H1 (cell line): ENCODE measurements at regions not wholly inside any gene's neighbourhood (a gene's known extent, or its start where the extent isn't known, plus 50 kb on each side); places are given as distances from the start of the nearest gene placed in this dataset.

ENCODE experiments used
- CTCF ChIA-PET: fragments of 300-600 bp; sonication (Branson Sonifier 250); formaldehyde crosslinking; loops from one replicate; lab custom pipeline; 2021; ENCODE audit not compliant: partially characterized antibody; lab: Charles Lee
- POLR2A ChIA-PET: fragments of 300-600 bp; sonication (Branson Sonifier 250); formaldehyde crosslinking; loops from one replicate; lab custom pipeline; 2021; ENCODE audit warnings: inconsistent platforms; ENCODE audit not compliant: partially characterized antibody; lab: Charles Lee
- DNase-seq, 2 experiments: peaks; one replicate each; pipeline versions ENCODE4 v3.0.0 to v3.0.0-alpha.2; 2010 to 2022; ENCODE audit warnings: low spot score in 2 of 2, low read depth in 1 of 2, mixed read lengths in 1 of 2
- FAIRE-seq: peaks from 2 replicates; lab custom pipeline; 2011; peaks lifted over from hg19 to GRCh38; lab: Jason Lieb, UNC
- H2AFZ ChIP-seq: 2 replicates; pipeline ENCODE4 v1.8.1; 2012; ENCODE audit warnings: low read length, inconsistent platforms
- H2AK5ac ChIP-seq: 2 replicates; pipeline ENCODE4 v1.6.1; 2013; ENCODE audit warnings: low read depth, low read length
- H2BK120ac ChIP-seq: replicated peaks from 2 replicates; pipeline ENCODE3; 2013; ENCODE audit warnings: low read depth, low read length, inconsistent platforms
- H2BK12ac ChIP-seq: 2 replicates; pipeline ENCODE4 v1.6.1; 2013; ENCODE audit warnings: low read depth, low read length
- H2BK15ac ChIP-seq: 2 replicates; pipeline ENCODE4 v1.6.1; 2013; ENCODE audit warnings: low read length
- H2BK20ac ChIP-seq: 2 replicates; pipeline ENCODE4 v1.6.1; 2013; ENCODE audit warnings: low read length
- H2BK5ac ChIP-seq: 2 replicates; pipeline ENCODE4 v1.6.1; 2013; ENCODE audit warnings: low read depth, low read length
- H3K14ac ChIP-seq: 2 replicates; pipeline ENCODE4 v1.6.1; 2013; ENCODE audit warnings: inconsistent platforms; ENCODE audit not compliant: insufficient read length
- H3K18ac ChIP-seq: 2 replicates; pipeline ENCODE4 v1.6.1; 2013; ENCODE audit warnings: low read length; ENCODE audit errors: extremely low read depth
- H3K23ac ChIP-seq: 2 replicates; pipeline ENCODE4 v1.6.1; 2013; ENCODE audit warnings: inconsistent platforms; ENCODE audit not compliant: insufficient read length
- H3K23me2 ChIP-seq: 2 replicates; pipeline ENCODE4 v1.6.1; 2013; ENCODE audit warnings: low read depth, low read length
- H3K27ac ChIP-seq: 2 replicates; pipeline ENCODE4 v1.6.1; 2011; ENCODE audit warnings: low read depth, low read length, inconsistent platforms
- H3K27me3 ChIP-seq, 4 experiments: replicated peaks in 1 of 4; 1 replicate in 1 of 4; 2 replicates in 3 of 4; pipeline versions ENCODE4 v1.6.1 to v1.8.1; 2011 to 2013; ENCODE audit warnings: low read length in 3 of 4, mild to moderate bottlenecking in 3 of 4, inconsistent platforms in 2 of 4, mixed read lengths in 2 of 4, moderate library complexity in 1 of 4; ENCODE audit not compliant: control insufficient read depth in 3 of 4, insufficient read depth in 3 of 4; ENCODE audit errors: extremely low read depth in 1 of 4
- H3K36me3 ChIP-seq, 4 experiments: 2 replicates each; pipeline versions ENCODE4 v1.6.1 to v1.8.1; 2011 to 2013; ENCODE audit warnings: mild to moderate bottlenecking in 4 of 4, low read length in 3 of 4, moderate library complexity in 2 of 4, control low read depth in 1 of 4, inconsistent platforms in 1 of 4; ENCODE audit not compliant: insufficient read depth in 4 of 4, control insufficient read depth in 2 of 4
- H3K4ac ChIP-seq: replicated peaks from 2 replicates; pipeline ENCODE3; 2013; ENCODE audit warnings: low read length, low read depth, mixed read lengths, inconsistent platforms; ENCODE audit not compliant: insufficient read length
- H3K4me1 ChIP-seq, 4 experiments: replicated peaks in 1 of 4; 1 replicate in 1 of 4; 2 replicates in 3 of 4; pipeline versions ENCODE4 v1.6.1 to v1.8.1; 2011 to 2013; ENCODE audit warnings: low read length in 3 of 4, inconsistent platforms in 2 of 4, mixed read lengths in 1 of 4; ENCODE audit not compliant: insufficient read depth in 4 of 4, control insufficient read depth in 3 of 4
- H3K4me2 ChIP-seq, 2 experiments: 2 replicates each; pipeline versions ENCODE4 v1.6.1 to v1.8.1; 2011 to 2013; ENCODE audit warnings: low read depth in 2 of 2, low read length in 2 of 2, control low read depth in 1 of 2, inconsistent platforms in 1 of 2, mild to moderate bottlenecking in 1 of 2; ENCODE audit not compliant: insufficient read depth in 1 of 2
- H3K4me3 ChIP-seq, 4 experiments: fragments of 200-600, 300-600 bp in 1 of 4; sonication (generic), shearing (Covaris generic), sonication (Bioruptor Twin) in 1 of 4; 2 replicates each; pipeline versions ENCODE4 v1.5.1 to v1.8.1; 2011 to 2016; ENCODE audit warnings: low read length in 4 of 4, low read depth in 3 of 4, control low read depth in 2 of 4, inconsistent platforms in 2 of 4, mild to moderate bottlenecking in 2 of 4, mixed read lengths in 1 of 4, moderate library complexity in 1 of 4; ENCODE audit not compliant: insufficient read depth in 2 of 4; ENCODE audit errors: extremely low read depth in 1 of 4
- H3K56ac ChIP-seq: replicated peaks from 2 replicates; pipeline ENCODE3; 2013; ENCODE audit warnings: low read depth, mild to moderate bottlenecking, mixed read lengths, low read length, inconsistent platforms; ENCODE audit not compliant: insufficient read length
- H3K79me1 ChIP-seq: 2 replicates; pipeline ENCODE4 v1.6.1; 2013; ENCODE audit warnings: low read depth, low read length, control low read depth
- H3K79me2 ChIP-seq, 2 experiments: 2 replicates each; pipeline versions ENCODE4 v1.6.1 to v1.8.1; 2012 to 2013; ENCODE audit warnings: low read length in 2 of 2, mild to moderate bottlenecking in 2 of 2, inconsistent platforms in 1 of 2; ENCODE audit not compliant: insufficient read depth in 2 of 2, control insufficient read depth in 1 of 2
- H3K9ac ChIP-seq, 4 experiments: replicated peaks in 1 of 4; 1 replicate in 1 of 4; 2 replicates in 3 of 4; pipeline versions ENCODE4 v1.6.1 to v1.8.1; 2011 to 2013; ENCODE audit warnings: low read depth in 3 of 4, low read length in 3 of 4, control low read depth in 2 of 4, mild to moderate bottlenecking in 2 of 4, moderate library complexity in 2 of 4, inconsistent platforms in 1 of 4; ENCODE audit errors: extremely low read depth in 1 of 4
- H3K9me3 ChIP-seq, 2 experiments: 2 replicates each; pipeline versions ENCODE4 v1.6.1 to v1.8.1; 2012 to 2013; ENCODE audit warnings: mild to moderate bottlenecking in 2 of 2, moderate library complexity in 2 of 2, control low read depth in 1 of 2, inconsistent platforms in 1 of 2, low read depth in 1 of 2, low read length in 1 of 2, mixed read lengths in 1 of 2; ENCODE audit not compliant: insufficient read depth in 2 of 2
- H4K20me1 ChIP-seq, 2 experiments: replicated peaks in 1 of 2; 2 replicates each; pipeline versions ENCODE3 to v1.8.1; 2011 to 2013; ENCODE audit warnings: inconsistent platforms in 2 of 2, low read length in 2 of 2, mild to moderate bottlenecking in 1 of 2; ENCODE audit not compliant: insufficient read depth in 2 of 2, control insufficient read depth in 1 of 2
- H4K5ac ChIP-seq: 2 replicates; pipeline ENCODE4 v1.6.1; 2013; ENCODE audit warnings: low read length, low read depth, mixed read lengths, inconsistent platforms; ENCODE audit not compliant: insufficient read length
- H4K8ac ChIP-seq: 2 replicates; pipeline ENCODE4 v1.8.0; 2013; ENCODE audit warnings: mild to moderate bottlenecking, moderate library complexity, low read length, inconsistent platforms; ENCODE audit not compliant: insufficient read depth; ENCODE audit errors: extremely low read depth
- H4K91ac ChIP-seq: replicated peaks from 2 replicates; pipeline ENCODE3; 2013; ENCODE audit warnings: low read length, mixed read lengths, inconsistent platforms; ENCODE audit not compliant: insufficient read length
- CREB1 ChIP-seq: IDR thresholded peaks from 2 replicates; pipeline ENCODE4 v1.6.1; 2012; ENCODE audit warnings: inconsistent platforms
- TEAD4 ChIP-seq: IDR thresholded peaks from 2 replicates; pipeline ENCODE4 v1.6.1; 2012; ENCODE audit warnings: low read depth, low read length, inconsistent platforms, mixed read lengths
- WGBS, 2 experiments: shearing (Covaris generic) in 1 of 2; methylation state at CpG; one replicate each; pipeline versions ENCODE4 v1.1.6 to v1.1.7; 2013 to 2015; ENCODE audit warnings: low lambda C conversion rate in 2 of 2, mixed read lengths in 2 of 2, inconsistent platforms in 1 of 2, low coverage in 1 of 2, missing lambda C conversion rate in 1 of 2; ENCODE audit not compliant: insufficient replicate concordance in 2 of 2, insufficient coverage in 1 of 2, insufficient read length in 1 of 2; ENCODE audit errors: extremely low coverage in 1 of 2, missing lambda C conversion rate in 1 of 2; 5-methylcytosine and 5-hydroxymethylcytosine counted together

GRCh38 chr2:52387937-52388590 lies 1356.1 kb upstream of the NRXN1 start:
- no peaks in the 10 kb centered on the region for H3K36me3 ChIP-seq
- H3K27me3 ChIP-seq = no peaks in the 10 kb centered on the region
- DNase-seq (no peak), FAIRE-seq (no peak)
- 0 out of 2 replicates have a peak overlapping the region, but pooled peaks have one; percentile 57 for H2AFZ ChIP-seq
- no peak overlapping the region for H2BK120ac ChIP-seq
- no peak overlapping the region for H3K23ac ChIP-seq
- no peak overlapping the region for H4K91ac ChIP-seq
- H3K4me2 ChIP-seq = no peak overlapping the region
- no peaks in the 10 kb centered on the region for H3K79me2 ChIP-seq
- peaks cover 0 to 3% (median 0%) of the 10 kb centered on the region in 4 experiments; a peak in 2 of 7 replicates for H3K4me1 ChIP-seq
- WGBS, 2 experiments = 93% methylated on average over 5 of the region's 5 CpGs; no CpG with 5 or more reads in 1 of the 2 experiments
- H2BK20ac ChIP-seq = no peak overlapping the region
- H3K27ac ChIP-seq = no peak overlapping the region
- H2BK12ac ChIP-seq = no peak overlapping the region
- no peaks in the 10 kb centered on the region; the same call in 1 of the 2 replicates for H3K79me1 ChIP-seq
- H4K5ac ChIP-seq = no peak overlapping the region
- H3K4ac ChIP-seq = no peak overlapping the region
- H4K8ac ChIP-seq = no peak overlapping the region
- H2BK15ac ChIP-seq = no peak overlapping the region
- H3K56ac ChIP-seq = no peak overlapping the region
- no peak overlapping the region for H3K18ac ChIP-seq
- H3K4me3 ChIP-seq = no peak overlapping the region
- no peaks in the 10 kb centered on the region for H4K20me1 ChIP-seq
- H3K14ac ChIP-seq = no peak overlapping the region
- H3K9me3 ChIP-seq = no peaks in the 10 kb centered on the region
- no peak overlapping the region for H2AK5ac ChIP-seq
- H3K23me2 ChIP-seq = no peaks in the 10 kb centered on the region
- CTCF ChIA-PET = interaction anchor here (1.1 kb wide), 1 partner anchor 14 kb away, joined by 3 read pairs; no protein-coding TSS in a partner anchor
- H3K9ac ChIP-seq = no peak overlapping the region
- POLR2A ChIA-PET = no interaction called here
- TF ChIP-seq CREB1 = no peak
- 0 out of 2 replicates have a peak, but pooled peaks have one; percentile 5 for TF ChIP-seq TEAD4
- no peak overlapping the region; the same call in 1 of the 2 replicates for H2BK5ac ChIP-seq
